ENCODE measurements at regions not wholly inside any gene's neighbourhood (a gene's known extent, or its start where the extent isn't known, plus 50 kb on each side); places are given as distances from the start of the nearest gene placed in this dataset.
"Not testable (repeated sequence)": the region's sequence is repeated elsewhere in the genome, so short reads cannot be mapped to it uniquely, and the experiment has no call there.

DNA sequence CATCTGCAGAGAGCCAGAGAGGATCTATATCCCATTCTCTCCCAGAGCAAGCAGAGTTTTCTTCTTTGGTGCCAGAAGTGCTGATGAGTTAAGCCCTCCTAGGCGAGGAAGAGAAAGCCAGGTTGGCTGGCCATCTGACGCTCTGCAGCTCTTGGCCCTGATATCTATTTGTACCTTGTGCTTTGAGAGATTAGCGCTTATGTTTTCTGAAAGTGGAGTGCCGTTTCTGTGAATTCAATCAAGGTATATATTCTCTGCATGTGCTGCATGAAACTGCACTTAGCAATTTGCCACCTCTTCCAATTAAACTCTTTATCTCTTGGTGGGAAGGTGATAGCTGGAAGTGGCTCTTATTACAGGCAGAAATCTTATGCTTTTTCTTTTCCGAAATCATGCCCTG lies 177.5 kb downstream of the LPIN1 start:
- no peak for DNase-seq

DNA sequence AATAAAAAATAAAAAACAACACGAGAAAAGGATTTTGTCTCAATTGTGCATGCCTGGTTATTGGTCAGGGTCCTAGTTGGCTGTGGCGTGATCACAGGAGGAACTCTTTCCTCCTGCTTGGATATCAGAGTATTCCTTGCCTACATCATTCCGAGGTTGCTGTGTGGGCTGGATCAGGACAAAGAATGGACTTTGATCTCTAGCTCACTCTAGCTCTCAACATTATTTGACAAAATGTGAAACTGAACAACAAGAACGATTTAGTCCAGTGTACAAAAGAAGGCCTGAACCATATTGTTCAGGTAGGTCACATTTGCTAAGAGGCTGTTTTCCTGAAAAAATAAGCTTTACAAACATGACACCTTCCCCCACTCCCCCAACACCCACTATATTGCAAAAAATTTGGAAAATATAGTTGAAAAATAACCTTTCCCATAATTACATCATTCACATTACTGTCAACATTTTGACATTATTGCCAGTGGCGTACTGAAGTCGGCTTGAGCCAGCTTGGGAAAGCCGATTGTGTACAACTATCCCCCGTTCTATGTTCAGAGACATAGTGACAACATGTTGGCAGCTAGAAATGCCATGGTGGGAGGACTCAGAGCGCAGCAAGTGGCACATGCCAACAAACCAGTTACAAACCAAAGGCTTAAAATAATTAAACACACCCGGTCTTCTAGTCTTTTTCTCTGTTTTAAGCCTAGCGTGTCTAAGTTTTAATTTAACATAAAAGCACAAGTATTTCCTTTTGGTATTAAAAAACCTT lies 179.0 kb downstream of the LPIN1 start:
- no peak for DNase-seq

DNA sequence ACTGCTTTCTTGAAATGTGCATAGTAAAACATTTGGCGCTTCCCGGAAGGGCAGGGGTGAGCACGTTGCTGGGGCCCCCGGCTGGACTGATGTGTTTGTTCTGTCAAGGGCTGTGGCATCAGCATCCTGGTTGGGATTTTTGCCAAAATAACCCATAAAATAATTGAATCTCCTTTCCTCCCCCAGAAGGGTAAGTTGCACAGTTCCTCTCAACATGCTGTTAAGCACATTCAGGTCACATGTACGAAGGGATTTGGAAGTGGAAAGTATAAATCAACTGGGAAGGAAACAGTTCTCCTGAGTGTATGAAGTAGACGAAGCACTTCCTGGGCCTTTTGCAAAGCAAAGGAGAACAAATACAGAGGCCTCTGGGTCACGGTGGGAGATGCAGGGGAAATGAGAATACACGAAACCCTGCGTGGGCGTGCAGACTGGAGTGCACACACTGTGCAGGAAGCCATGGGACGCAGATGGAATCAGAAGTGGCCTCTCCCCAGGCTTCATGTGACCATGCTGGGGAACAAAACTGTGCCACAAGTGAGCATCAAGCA lies 183.9 kb downstream of the LPIN1 start:
- no peak for DNase-seq

DNA sequence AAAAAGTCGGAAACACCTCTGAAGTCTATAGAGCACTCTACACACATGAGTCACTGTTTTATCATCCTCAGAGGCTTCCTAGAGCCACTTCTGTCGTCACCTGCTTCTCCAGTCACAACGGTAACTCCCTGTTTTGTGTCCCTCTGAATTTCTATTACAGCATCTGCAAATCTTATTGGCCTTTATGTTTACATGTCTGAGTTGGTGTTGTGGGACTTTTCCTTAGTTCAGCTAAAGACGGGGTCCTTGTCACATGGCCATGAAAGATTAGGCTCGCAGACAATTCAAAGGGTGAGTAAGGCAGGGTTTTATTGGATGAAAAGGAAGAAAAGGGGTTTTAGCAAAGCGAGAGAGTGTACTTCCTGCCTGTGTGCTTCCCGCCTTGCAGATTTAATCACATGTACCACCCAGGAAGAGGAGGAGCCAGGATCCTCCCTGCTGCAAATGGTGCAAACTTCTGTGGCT lies 185.6 kb downstream of the LPIN1 start:
- no peak for DNase-seq

DNA sequence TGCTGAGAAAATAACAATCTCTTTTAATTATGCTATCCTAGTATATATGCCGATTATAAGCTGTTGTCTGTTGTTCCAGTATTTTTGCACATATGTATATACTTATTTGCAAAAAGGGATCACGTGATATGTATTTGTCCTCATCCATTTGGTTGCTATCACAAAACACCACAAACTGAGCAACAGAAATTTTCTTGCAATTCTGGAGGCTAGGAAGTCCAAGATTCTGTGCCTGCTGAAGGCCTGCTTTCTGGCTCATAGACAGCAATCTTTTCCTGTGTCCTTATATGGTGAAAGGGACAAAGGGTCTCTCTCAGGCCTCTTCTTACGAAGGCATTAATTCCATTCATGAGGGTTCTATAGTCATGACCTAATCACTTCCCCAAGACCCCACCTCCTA lies 186.5 kb downstream of the LPIN1 start:
- no peak for DNase-seq

DNA sequence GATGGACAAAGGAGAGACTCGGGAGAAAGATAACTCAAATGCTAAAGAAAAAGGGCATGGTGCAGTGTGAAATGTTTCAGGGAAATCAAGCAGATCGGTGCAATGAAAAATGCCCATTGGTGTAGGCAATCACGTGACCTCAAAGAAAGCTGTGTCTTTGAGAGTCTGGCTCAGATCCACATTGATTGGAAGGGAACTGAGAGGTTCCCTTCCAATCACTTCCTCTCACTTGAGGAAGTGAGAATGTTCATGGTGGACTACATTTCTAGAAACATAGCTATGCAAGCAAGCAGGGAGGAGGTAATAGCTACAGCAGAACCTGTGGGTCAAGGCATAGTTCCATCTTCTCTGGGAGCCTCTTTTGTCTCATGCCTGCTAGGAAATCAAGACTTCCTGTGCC lies 187.4 kb downstream of the LPIN1 start:
- no peak for DNase-seq

DNA sequence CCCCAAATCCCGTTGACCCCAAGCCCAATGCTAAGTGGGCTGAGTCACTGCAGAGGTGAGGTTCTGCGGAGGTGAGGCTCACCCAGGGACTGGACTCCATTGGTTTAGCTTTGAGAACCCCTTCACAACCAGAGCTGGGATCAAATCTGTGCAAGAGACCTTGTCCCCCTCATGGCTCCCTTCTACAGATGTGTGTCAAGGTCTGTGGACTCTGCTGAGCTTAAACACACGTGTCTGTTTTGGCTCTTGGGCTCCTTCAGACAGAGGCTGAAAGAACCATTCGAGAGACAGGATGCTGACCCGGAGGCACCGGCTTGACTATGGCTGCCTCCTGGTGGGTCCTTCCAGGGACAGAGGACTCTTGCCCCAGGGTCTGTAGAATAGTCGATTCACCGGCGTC lies 190.3 kb downstream of the LPIN1 start:
- no peak for DNase-seq

DNA sequence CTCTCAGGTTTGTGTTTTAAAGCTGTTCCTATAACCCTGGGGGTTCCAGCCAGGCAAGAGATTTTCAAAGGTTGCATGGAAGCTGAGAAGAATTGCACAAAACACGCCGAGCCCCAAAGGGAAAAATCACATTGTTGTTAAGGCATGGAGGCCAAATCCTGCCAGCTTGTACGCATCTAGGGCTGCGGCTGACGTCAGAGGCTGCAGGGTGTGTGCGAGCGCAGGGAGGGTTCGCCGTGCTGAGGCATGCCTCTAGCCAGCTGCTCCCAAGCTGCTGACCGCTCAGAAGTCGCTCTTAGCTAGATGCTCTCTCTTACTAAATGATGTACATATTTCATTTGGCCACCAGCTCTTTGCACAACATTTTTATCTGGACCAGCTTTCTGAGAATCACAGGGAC lies 191.8 kb downstream of the LPIN1 start:
- DNase-seq, result no peak

DNA sequence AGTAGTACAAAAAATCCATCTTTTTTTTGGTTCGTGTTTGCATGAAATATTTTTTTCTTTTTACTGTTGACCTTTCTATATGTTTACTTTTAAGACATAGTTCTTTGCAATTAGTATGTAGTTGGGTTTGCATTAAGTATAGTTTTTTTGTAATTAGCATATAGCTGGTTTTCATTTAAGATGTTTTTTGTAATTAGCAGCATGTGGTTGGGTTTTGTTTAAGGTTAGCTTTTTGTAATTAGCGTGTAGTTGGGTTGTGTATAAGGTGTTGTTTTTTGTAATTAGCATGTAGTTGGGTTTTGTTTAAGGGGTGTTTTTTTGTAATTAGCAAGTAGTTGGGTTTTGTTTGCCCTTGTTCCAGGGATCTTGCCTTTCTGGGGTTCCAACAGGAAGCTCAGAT lies 193.1 kb downstream of the LPIN1 start:
- DNase-seq, result no peak

DNA sequence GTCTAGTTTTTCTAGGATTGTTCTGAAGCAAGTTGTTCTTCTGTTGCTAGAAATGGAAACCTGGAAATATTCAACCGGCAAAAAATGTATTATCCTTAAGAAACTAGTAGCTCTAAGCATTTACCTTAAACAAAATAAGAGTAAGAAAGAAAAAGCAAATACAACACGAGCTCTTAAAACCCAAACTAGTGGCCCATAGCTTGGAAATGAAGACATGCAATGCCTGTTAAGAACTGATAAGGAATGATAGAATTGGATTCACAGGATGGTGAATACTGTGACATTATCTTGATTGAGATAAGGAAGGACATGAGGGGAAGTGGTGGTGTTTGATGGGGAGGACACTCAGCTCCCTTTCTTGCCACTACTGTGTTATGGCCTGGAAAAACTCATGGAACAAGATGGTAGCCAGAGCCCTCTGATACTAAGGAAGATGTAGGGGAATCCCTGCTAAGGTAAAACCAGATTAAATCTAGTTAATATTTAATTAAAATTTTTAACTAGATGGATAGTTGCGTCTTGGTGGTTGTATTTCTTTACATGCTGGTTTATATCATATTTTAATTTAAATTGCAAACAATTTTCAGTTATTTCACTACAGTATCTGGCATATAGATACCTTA lies 193.8 kb downstream of the LPIN1 start:
- no peak for DNase-seq

DNA sequence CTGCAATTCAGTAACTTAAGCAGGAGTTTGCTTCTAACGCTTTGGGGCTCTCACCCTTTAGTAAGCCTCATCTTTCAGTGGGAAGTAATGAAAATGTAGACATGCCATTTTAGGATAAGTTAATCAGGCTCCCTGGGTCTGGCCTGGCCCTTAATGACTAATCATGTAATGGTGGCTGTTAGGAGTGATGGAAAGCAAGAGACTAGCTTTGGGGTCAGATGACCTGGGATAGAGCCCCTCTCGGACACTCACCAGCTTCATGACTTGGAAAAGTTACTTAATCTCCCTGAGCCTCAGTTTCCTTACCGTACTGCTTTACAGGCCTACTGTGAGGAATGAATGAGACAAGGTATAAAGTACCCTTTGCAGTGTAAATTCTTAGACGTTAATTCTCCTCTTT lies 194.4 kb downstream of the LPIN1 start:
- DNase-seq, result no peak

DNA sequence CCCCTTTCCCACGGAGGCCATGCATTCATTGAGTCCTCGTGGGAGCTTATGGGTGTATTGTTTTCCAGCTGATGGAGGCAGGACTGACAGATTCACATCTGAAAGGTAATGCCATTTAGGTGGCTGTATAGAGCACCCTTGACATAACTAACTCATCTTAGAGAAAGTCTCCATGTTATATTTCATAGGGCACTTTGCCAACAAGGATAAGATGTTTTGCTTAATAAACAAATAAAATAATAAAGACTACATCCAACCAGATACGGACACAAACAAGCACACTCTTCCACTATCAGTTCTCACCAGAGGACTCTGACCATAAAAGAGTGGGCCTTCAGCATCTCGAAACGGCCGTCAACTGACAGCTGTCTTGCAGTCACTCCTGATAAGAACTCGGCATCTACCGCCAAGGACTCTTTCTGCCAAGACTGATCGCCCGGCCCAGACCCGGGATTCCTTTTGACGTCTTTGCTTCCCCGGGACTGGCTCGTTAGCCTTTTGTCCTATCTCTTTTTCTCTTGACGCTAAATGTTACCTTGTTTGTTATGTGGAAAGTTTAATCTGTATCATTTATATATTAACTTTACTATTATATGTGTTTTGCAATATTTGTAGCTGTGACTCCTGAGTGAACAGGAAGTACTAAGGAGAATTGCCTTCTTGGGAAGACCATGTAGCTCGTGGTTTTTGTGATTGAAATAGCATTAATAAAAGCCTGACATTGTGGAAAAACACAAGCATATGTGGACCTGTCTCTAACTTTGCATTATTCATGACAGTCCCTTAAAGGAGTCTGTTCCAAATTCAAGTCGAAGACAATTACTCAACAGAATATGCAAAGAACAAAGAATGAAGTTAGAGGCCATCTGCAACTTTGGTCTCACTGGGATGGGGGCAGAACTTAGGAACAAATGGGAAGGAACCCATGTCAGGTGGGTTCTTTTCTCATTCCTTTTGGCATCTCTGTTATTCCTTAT lies 195.1 kb downstream of the LPIN1 start:
- no peak for DNase-seq

DNA sequence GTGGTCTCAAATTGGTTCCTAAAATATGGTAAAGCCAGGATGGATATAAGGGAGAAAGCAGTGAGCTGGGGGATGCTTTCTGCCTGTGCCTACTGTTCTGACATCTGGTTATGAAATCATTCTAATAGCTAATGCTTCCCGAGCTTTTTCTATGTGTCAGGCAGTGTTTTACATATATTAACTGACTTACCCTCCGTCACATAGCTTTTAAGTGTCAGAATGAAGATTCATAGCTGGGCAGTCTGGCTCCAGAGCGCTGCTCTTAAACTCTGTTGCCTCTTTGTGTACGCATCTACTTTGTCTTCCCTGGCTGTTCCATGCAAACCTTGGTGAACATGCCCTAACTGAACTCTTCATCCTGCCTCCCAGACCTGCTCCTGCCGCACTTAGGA lies 195.7 kb downstream of the LPIN1 start:
- no peak for DNase-seq

DNA sequence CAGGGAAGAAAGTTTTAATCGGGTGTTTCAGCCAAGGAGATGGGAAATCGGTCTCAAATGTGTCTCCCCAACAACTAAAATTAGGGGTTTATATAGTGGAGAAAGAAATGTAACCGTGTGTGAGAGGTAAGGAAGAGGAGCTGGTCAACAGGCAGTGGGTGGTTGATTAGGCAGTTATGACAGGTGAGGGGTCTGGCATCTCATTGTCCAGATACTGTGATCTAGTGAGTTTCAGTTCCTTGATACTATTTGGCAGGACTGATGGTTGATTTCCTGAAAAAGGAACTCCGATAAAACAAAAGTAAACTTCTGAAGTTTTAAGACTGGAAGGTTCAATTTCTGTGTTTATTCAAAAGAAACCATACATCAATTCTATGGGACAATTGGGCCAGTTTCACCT lies 197.9 kb downstream of the LPIN1 start:
- DNase-seq, result no peak

DNA sequence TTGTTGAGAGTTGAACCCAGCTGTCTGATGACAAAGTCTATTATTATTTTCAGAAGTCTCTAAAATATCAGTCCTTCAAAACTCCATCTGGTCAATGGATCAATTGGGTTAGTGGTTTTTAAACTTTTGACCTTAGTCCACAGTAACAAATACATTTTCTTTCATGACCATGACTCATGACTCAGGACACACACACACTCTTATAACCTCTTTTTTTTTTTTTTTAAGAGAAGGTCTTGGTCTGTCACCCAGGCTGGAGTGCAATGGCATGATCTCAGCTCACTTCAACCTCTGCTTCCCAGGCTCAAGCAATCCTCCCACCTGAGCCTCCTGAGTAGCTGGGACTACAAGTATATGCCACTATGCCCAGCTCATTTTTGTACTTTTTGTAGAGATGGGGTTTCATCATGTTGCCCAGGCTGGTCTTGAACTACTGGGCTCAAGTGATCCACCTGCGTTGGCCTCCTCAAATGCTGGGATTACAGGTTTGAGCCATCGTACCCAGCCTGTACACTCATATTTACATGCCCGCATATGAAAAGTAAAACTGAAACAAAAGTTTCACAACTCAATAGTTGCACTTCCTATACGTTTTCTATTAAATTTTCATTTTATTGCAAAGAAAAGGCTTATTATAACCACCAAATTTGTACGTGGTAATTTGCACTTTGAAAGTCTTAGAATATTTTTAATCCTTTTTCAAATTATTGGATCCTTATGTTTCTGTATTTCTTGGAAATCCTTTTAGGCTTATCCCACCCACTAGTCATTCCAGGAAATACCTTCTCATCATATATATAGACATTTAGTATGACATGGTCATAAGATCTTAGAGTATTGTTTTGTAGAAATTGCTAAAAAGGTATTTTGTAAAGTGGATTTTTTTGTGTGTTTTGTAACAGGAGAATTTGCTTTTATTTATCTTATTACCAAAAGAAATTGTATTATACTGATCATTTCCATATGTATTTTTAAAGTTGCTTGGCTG lies 199.0 kb downstream of the LPIN1 start:
- peak in 1 of 2 donors; percentile 40 for DNase-seq

DNA sequence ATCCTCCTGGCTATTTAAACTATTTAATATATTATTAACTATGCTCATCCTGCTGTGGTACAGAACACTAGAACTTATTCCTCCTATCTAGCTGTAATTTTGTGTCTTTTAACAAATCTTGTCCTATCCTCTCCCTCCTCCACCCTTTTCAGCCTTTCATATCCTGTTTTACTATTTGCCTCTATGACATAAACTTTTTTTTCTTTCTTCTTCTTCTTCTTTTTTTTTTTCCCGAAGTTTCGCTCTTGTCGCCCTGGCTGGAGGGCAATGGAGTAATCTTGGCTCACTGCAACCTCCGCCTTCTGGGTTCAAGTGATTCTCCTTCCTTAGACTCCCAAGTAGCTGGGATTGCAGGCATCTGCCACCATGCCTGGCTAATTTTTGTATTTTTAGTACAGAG lies 201.5 kb downstream of the LPIN1 start:
- no peak for DNase-seq

DNA sequence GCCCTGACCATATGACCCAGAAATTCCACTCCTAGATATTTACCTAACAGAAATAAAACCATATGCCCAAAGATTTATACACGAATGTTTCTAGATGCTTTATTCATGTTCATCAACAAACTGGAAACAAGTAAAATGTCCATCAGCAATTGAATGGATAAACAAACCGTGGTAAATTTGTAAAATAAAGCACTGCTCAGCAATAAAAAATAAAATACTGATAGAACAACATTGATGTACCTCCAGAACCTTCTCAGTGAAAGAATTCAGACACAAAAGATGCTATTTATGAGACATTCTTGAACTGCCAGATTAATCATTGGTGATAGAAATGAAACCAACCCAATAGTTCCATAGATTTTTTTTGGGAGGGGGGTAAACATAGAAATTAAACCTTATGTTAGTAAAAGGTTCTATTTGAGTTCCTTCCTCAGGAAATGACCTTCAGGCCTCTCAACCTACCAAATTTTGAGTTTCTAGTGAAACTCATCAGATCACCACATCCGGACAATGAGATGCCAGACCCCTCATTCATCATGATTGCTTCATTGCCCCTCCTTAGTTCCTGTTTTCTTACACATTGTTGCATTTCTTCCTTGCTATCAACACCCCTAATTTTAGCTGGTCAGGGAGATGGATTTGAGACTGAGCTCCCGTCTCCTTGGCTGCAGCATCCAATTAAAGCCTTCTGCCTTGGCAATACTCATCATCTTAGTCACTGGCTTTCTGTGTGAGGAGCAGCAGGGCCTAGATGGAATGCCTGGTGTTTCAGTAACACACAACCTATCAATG lies 203.5 kb downstream of the LPIN1 start:
- DNase-seq, result no peak

DNA sequence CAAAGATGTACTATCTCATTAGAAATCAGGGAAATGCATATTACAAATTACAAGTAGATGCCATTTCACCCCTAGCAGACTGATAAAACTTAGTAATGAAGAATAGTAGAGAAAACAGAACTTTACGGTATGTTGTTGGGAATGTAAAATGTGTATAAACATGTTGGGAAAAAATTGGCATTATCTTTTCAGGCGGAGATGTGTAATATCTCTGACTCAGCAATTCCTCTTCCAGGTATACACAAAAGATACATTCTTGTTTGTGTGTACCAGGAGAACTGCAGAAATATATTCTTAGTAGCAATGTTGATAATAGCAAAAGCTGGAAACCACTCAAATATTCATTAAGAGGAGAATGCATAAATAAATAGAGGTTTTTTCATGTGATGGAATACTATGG lies 204.5 kb downstream of the LPIN1 start:
- DNase-seq, result no peak

DNA sequence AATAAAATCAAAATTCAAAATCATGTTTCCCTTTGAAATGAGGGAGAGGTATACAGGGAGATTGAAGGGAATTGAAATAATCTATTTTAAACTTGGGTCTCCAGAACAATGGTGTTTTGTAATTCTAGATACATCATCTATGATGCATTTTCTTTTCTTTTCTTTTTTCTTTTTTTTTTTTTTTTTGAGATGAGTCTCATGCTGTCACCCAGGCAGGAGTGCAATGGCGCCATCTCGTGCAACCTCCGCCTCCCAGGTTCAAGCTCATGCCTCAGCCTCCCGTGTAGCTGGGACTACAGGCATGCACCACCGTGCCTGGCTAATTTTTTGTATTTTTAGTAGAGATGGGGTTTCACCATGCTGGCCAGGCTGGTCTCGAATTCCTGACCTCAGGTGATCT lies 205.1 kb downstream of the LPIN1 start:
- DNase-seq, result not testable (repeated sequence)

DNA sequence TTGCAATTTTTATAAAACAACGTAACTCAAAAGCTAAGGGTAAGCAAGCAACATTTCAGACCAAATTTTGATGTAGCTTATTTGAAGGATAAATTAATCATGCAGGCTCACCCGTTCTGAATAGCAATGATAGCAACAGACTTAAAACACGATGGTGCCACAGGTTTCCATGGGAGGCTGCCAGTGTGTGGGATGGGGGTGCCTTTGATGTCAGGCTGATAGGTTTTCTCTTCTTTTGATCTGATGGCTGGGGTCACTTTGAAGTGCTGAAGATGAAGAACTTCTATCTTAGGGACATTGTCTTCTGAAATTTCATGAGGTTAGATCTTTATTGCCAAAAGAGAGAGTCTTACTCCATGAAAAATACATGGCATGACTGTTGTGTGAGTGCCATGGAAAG lies 206.8 kb downstream of the LPIN1 start:
- no peak for DNase-seq

DNA sequence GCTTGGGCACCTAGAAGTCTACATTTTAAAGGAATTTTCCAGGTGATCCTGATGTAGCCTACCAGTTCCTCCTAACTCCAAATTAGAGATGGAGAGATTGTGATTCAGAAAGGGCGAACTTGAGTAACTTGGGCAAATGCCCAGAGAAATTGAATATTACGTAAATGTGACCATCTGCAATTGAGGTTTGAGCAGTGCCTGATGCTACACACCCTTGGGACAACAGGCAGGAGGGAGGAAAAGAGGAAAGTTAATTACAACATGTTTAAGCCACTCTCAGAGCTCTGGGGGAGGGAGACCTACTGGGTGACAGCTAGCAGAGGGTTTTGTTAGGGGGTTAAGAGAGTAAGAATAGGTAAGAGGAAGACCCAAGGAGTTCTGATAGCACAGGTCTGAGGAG lies 208.9 kb downstream of the LPIN1 start:
- no peak for DNase-seq

Data from CD4-positive, alpha-beta T cell treated with Interleukin-4 for 1 hour (primary cell).